GM23338 (cell line): ENCODE measurements at regions not wholly inside any gene's neighbourhood (a gene's known extent, or its start where the extent isn't known, plus 50 kb on each side); places are given as distances from the start of the nearest gene placed in this dataset.

Source experiments
- ATAC-seq: fragments of 200-7000 bp; cut with Tn5 transposase; 3 replicates; pipeline ENCODE4 v1.9.1; 2020
- DNase-seq: peaks from one replicate; pipeline ENCODE4 v3.0.0-alpha.2; 2015; ENCODE audit warnings: low spot score
- H2AFZ ChIP-seq: fragments of 200-600 bp; sonication (generic); 2 replicates; pipeline ENCODE4 v1.8.0; 2016; ENCODE audit warnings: antibody characterized with exemption, mild to moderate bottlenecking, moderate library complexity
- H3F3A ChIP-seq: fragments of 200-600 bp; sonication (generic); replicated peaks from 2 replicates; pipeline ENCODE4 v1.8.0; 2017; ENCODE audit warnings: antibody characterized with exemption, mixed run types, low read depth
- H3K27ac ChIP-seq: fragments of 200-600 bp; sonication (generic); 2 replicates; pipeline ENCODE4 v1.6.1; 2016; ENCODE audit warnings: low read depth
- H3K27me3 ChIP-seq: fragments of 200-600 bp; sonication (generic); 2 replicates; pipeline ENCODE4 v1.8.0; 2016; ENCODE audit warnings: mild to moderate bottlenecking, mixed run types, moderate library complexity; ENCODE audit not compliant: insufficient read depth
- H3K36me3 ChIP-seq: fragments of 200-600 bp; sonication (generic); 2 replicates; pipeline ENCODE4 v1.8.0; 2016; ENCODE audit warnings: mild to moderate bottlenecking; ENCODE audit not compliant: insufficient read depth
- H3K4me1 ChIP-seq: fragments of 200-600 bp; sonication (generic); 2 replicates; pipeline ENCODE4 v1.8.0; 2016; ENCODE audit warnings: mild to moderate bottlenecking, moderate library complexity; ENCODE audit not compliant: insufficient read depth
- H3K4me2 ChIP-seq: fragments of 200-600 bp; sonication (generic); 2 replicates; pipeline ENCODE4 v1.7.1; 2017; ENCODE audit warnings: mixed run types
- H3K4me3 ChIP-seq: fragments of 200-600 bp; sonication (generic); 2 replicates; pipeline ENCODE4 v1.6.1; 2016; ENCODE audit warnings: mixed run types
- H3K79me2 ChIP-seq: fragments of 200-600 bp; sonication (generic); replicated peaks from 2 replicates; pipeline ENCODE4 v1.8.0; 2017; ENCODE audit warnings: mild to moderate bottlenecking; ENCODE audit not compliant: insufficient read depth
- H3K9me2 ChIP-seq: fragments of 200-600 bp; sonication (generic); 2 replicates; pipeline ENCODE4 v1.8.0; 2017; ENCODE audit not compliant: insufficient read depth
- H4K20me1 ChIP-seq: fragments of 200-600 bp; sonication (generic); replicated peaks from 2 replicates; pipeline ENCODE4 v1.8.0; 2017; ENCODE audit warnings: mild to moderate bottlenecking; ENCODE audit not compliant: insufficient read depth
- H3K27ac Mint-ChIP-seq: 2 replicates; pipeline ENCODE4 v1.8.0; 2020; ENCODE audit warnings: inconsistent platforms, mild to moderate bottlenecking, moderate library complexity, mixed read lengths
- H3K27me3 Mint-ChIP-seq: 3 replicates; pipeline ENCODE4 v1.8.0; 2022; ENCODE audit warnings: low read depth, mild to moderate bottlenecking, moderate library complexity, mixed read lengths, inconsistent platforms; ENCODE audit not compliant: insufficient read depth, poor library complexity
- H3K36me3 Mint-ChIP-seq: 3 replicates; pipeline ENCODE4 v1.8.0; 2021; ENCODE audit warnings: low read depth, mild to moderate bottlenecking, inconsistent platforms, moderate library complexity, mixed read lengths
- H3K4me1 Mint-ChIP-seq: 3 replicates; pipeline ENCODE4 v1.8.0; 2020; ENCODE audit warnings: mild to moderate bottlenecking, inconsistent platforms, mixed read lengths
- H3K4me3 Mint-ChIP-seq: 3 replicates; pipeline ENCODE4 v1.8.0; 2021; ENCODE audit warnings: moderate library complexity, mild to moderate bottlenecking, inconsistent platforms, mixed read lengths
- H3K9me3 Mint-ChIP-seq: 3 replicates; pipeline ENCODE4 v1.8.0; 2020; ENCODE audit warnings: moderate library complexity, mild to moderate bottlenecking, inconsistent platforms, mixed read lengths
- CREB1 ChIP-seq: fragments of 250-450 bp; sonication (Bioruptor Pico); IDR thresholded peaks from 2 replicates; pipeline ENCODE4 v1.5.0; 2020; ENCODE audit warnings: low read depth, mild to moderate bottlenecking, moderate library complexity
- CTCF ChIP-seq, 2 experiments: fragments of 200-600 bp in 1 of 2; sonication (generic) in 1 of 2; conservative IDR thresholded peaks; 2 replicates each; pipeline versions ENCODE4 v1.5.1 to v1.6.1; 2016 to 2017; ENCODE audit warnings: antibody characterized with exemption in 2 of 2, low read depth in 2 of 2, mild to moderate bottlenecking in 2 of 2, moderate library complexity in 1 of 2
- ETS1 ChIP-seq: IDR thresholded peaks from 2 replicates; pipeline ENCODE4 v1.6.1; 2016; ENCODE audit warnings: antibody characterized with exemption
- EZH2 ChIP-seq: fragments of 200-600 bp; sonication (generic); IDR thresholded peaks from one replicate; pipeline ENCODE4 v1.8.0; 2017; ENCODE audit warnings: antibody characterized with exemption, mild to moderate bottlenecking, low read depth; ENCODE audit not compliant: unreplicated experiment
- EZH2phosphoT487 ChIP-seq: fragments of 200-600 bp; sonication (generic); IDR thresholded peaks from one replicate; pipeline ENCODE4 v1.8.1; 2018; ENCODE audit warnings: antibody characterized with exemption; ENCODE audit not compliant: unreplicated experiment
- JUNB ChIP-seq: IDR thresholded peaks from one replicate; pipeline ENCODE4 v1.6.1; 2016; ENCODE audit warnings: antibody characterized with exemption; ENCODE audit not compliant: unreplicated experiment
- NANOG ChIP-seq: IDR thresholded peaks from 2 replicates; pipeline ENCODE4 v1.6.1; 2016; ENCODE audit warnings: antibody characterized with exemption, borderline replicate concordance
- POLR2AphosphoS5 ChIP-seq: IDR thresholded peaks from 2 replicates; pipeline ENCODE4 v1.6.1; 2016; ENCODE audit warnings: antibody characterized with exemption, low read depth
- REST ChIP-seq: IDR thresholded peaks from one replicate; pipeline ENCODE4 v1.6.1; 2018; ENCODE audit warnings: antibody characterized with exemption; ENCODE audit not compliant: unreplicated experiment
- STAT1 ChIP-seq: IDR thresholded peaks from one replicate; pipeline ENCODE4 v1.6.1; 2016; ENCODE audit warnings: antibody characterized with exemption; ENCODE audit not compliant: unreplicated experiment
- ZNF114 ChIP-seq: fragments of 250-450 bp; sonication (Bioruptor Pico); IDR thresholded peaks from 2 replicates; pipeline ENCODE4 v1.5.0; 2020; ENCODE audit warnings: mild to moderate bottlenecking, moderate library complexity
- ZNF331 ChIP-seq: fragments of 250-450 bp; sonication (Bioruptor Pico); IDR thresholded peaks from 2 replicates; pipeline ENCODE4 v1.5.0; 2020; ENCODE audit warnings: low read depth, mild to moderate bottlenecking, moderate library complexity
- ZNF462 ChIP-seq: fragments of 250-450 bp; sonication (Bioruptor Pico); IDR thresholded peaks from 2 replicates; pipeline ENCODE4 v1.5.0; 2020; ENCODE audit warnings: mild to moderate bottlenecking, moderate library complexity

DNA sequence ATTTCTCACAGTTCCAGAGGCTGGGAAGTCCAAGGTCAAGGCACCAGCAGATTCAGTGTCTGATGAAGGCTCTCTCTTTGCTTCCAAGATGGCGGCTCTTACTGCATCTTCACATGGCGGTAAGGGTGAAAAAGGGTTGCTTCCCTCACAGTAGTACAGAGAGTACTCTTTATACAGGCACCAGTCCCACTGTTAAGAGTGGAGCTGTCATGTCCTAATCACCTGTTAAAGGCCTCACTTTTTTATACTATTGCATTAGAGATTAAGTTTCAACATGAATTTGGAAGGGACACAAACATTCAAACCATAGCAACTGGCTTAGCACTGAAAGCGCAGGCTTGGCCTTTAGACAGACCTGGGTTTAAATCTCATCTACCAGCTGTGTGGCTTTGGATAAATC lies 50.0 kb upstream of the TCL1A start:
- no peaks in the 10 kb centered on the region for H3K79me2 ChIP-seq
- DNase-seq (no peak), ATAC-seq (no peak)
- H4K20me1 ChIP-seq = no peaks in the 10 kb centered on the region
- Mint-ChIP-seq H3K27ac (no peak overlapping the region), H3K4me1 (peaks cover 7% of the 10 kb centered on the region; the same call in 2 of the 3 replicates), H3K27me3 (peaks cover 6% of the 10 kb centered on the region), H3K36me3 (no peaks in the 10 kb centered on the region), H3K4me3 (no peak overlapping the region), H3K9me3 (no peaks in the 10 kb centered on the region)
- H3K27me3 ChIP-seq = no peaks in the 10 kb centered on the region
- no peak overlapping the region for H3K4me2 ChIP-seq
- no peaks in the 10 kb centered on the region for H3F3A ChIP-seq
- TF ChIP-seq ETS1 (no peak), JUNB (no peak), REST (no peak), STAT1 (no peak), NANOG (no peak), EZH2 (no peak), ZNF462 (CRISPR knock-in tag) (no peak), POLR2AphosphoS5 (no peak), EZH2phosphoT487 (no peak), ZNF114 (no peak), CREB1 (CRISPR knock-in tag) (no peak), ZNF331 (CRISPR knock-in tag) (no peak), CTCF (conservative IDR thresholded peaks at IDR 0.05; ENCODE audit: low read depth in 2 of 2) (no peak)
- H3K36me3 ChIP-seq = no peaks in the 10 kb centered on the region
- H3K4me1 ChIP-seq = no peaks in the 10 kb centered on the region
- H2AFZ ChIP-seq = no peak overlapping the region
- H3K9me2 ChIP-seq = peaks cover 10% of the 10 kb centered on the region; the same call in 1 of the 2 replicates
- H3K27ac ChIP-seq = no peak overlapping the region
- no peak overlapping the region for H3K4me3 ChIP-seq
